Body of pancreas (tissue), 4 donors: ENCODE measurements at regions not wholly inside any gene's neighbourhood (a gene's known extent, or its start where the extent isn't known, plus 50 kb on each side); places are given as distances from the start of the nearest gene placed in this dataset. TPM values are rescaled to one million over a fixed set of nuclear protein-coding genes. Genes with fewer than 3 reads are reported as not detected.
"Not testable (repeated sequence)": the region's sequence is repeated elsewhere in the genome, so short reads cannot be mapped to it uniquely, and the experiment has no call there.

Experiments used
- ATAC-seq: fragments of 150-250 bp; one replicate; pipeline ENCODE4 v1.9.1; 2016
- DNase-seq, 4 donors: peaks; one replicate each; pipeline ENCODE4 v3.0.0-alpha.2; 2019
- H3K27ac ChIP-seq, 4 donors: fragments of 200-600 bp; sonication (generic); 1 replicate in 3 of 4; 2 replicates in 1 of 4; pipeline versions ENCODE4 v1.5.1 to v1.6.1; 2016 to 2019; ENCODE audit warnings: mild to moderate bottlenecking in 1 of 4, mixed read lengths in 1 of 4, moderate library complexity in 1 of 4
- H3K27me3 ChIP-seq, 2 donors: fragments of 200-600 bp; sonication (generic); one replicate each; pipeline ENCODE4 v1.6.0; 2016; ENCODE audit warnings: mild to moderate bottlenecking in 1 of 2
- H3K36me3 ChIP-seq, 2 donors: fragments of 200-600 bp; sonication (generic); replicated peaks in 1 of 2; 2 replicates each; pipeline ENCODE4 v1.5.1; 2016; ENCODE audit warnings: low read depth in 2 of 2; ENCODE audit not compliant: insufficient read depth in 1 of 2
- H3K4me1 ChIP-seq: fragments of 200-600 bp; sonication (generic); one replicate; pipeline ENCODE4 v1.6.0; 2016
- H3K4me3 ChIP-seq, 2 donors: fragments of 200-600 bp; sonication (generic); 1 replicate in 1 of 2; 2 replicates in 1 of 2; pipeline ENCODE4 v1.5.1; 2016 to 2019
- H3K9me3 ChIP-seq, 3 donors: fragments of 200-600 bp; sonication (generic); 1 replicate in 2 of 3; 2 replicates in 1 of 3; pipeline ENCODE4 v1.5.1; 2016
- WGBS, 2 donors: methylation state at CpG; one replicate each; pipeline ENCODE4 v1.1.5; 2017; 5-methylcytosine and 5-hydroxymethylcytosine counted together
- intact Hi-C: fragments of 100-400 bp; cut with DNase I; formaldehyde crosslinking; loops from one replicate; pipeline ENCODE4 v1.15.1; 2023
- small RNA-seq: library from RNA; depleted of rRNA; stranded (forward); fragments of <200 nt; gene quantifications from one replicate; pipeline ENCODE3, GENCODE V24; 2016
- TF ChIP-seq, protein P1 (sequence below), 7 experiments: fragments of 450-650 bp in 4 of 7; fragments of 200-600 bp in 3 of 7; sonication (generic) in 3 of 7; IDR thresholded peaks; one replicate each; pipeline ENCODE4 v1.5.1; 2016 to 2019; ENCODE audit warnings: antibody characterized with exemption in 7 of 7

DNA sequence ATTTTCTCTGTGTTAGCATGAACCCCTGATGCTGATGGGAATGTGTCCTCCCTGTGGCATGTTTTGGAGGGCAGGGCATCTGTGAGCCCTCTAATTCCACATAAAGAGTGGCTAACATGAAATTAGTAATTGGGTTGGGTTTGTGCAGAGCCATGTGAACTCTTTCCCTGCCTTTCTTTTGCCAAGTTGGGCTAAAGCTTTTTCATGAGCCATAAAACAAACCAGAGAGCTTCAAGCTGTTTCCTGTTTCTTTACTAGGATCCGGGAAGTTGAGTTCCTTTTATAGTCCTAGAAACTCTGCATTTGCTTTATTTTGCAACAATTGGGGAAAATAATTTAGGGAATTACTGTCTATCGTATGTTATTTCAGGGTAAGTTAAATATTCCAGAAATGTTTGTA, 247.1 kb downstream of the RTP5 start:
- H3K27ac ChIP-seq, H3K36me3 ChIP-seq, DNase-seq, H3K27me3 ChIP-seq, intact Hi-C loops, ATAC-seq, H3K9me3 ChIP-seq, H3K4me3 ChIP-seq, H3K4me1 ChIP-seq: not testable (repeated sequence)
- 43 to 64% methylated on average over 1 of the region's 2 CpGs for WGBS, 2 donors

DNA sequence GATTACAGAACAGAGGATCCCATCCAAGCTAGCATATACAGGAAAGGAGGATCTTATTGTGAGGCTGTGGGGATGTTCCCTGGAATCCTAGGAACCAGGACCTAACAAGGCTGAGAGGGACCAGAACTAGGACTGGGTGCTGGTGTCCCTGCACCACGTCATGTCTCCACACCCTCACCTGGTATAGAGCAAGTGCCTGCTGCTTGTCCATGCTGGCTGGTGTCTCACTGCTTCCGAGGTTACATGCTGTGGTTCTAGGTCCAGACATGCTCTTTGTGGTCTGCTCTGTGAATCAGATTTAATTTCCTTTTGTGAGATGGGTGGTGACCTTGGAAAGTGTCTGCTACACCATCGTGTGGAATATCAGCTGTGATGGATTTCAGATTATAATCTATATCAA, 247.8 kb downstream of the RTP5 start:
- H3K4me3 ChIP-seq, H3K9me3 ChIP-seq, H3K27me3 ChIP-seq, H3K27ac ChIP-seq, ATAC-seq, intact Hi-C loops, DNase-seq, H3K36me3 ChIP-seq, H3K4me1 ChIP-seq: not testable (repeated sequence)
- no CpG with 5 or more reads among the region's 3 CpGs for WGBS, 2 donors

DNA sequence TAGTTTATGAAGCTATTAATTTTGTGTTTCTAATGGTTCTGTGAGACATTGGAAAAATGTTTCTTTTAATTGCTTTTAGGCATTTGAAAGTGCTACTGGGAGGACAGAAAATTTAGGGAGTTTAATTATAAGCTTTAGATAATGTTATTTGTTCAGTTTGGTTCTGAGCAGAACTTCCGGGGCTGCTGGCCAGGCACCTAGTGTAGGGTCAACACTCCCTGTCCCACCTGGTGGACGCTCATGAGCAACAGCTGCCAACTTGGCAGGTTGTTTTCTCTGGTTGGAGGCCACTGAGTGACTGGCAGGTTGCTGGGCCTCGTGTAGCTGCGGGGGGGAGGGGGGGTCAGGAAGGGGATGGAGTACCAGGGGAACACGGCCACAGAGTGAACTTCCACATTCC, 250.2 kb downstream of the RTP5 start:
- H3K4me1 ChIP-seq, H3K36me3 ChIP-seq, H3K27me3 ChIP-seq, H3K4me3 ChIP-seq, intact Hi-C loops, H3K9me3 ChIP-seq: not testable (repeated sequence)
- TF ChIP-seq, protein P1, sequence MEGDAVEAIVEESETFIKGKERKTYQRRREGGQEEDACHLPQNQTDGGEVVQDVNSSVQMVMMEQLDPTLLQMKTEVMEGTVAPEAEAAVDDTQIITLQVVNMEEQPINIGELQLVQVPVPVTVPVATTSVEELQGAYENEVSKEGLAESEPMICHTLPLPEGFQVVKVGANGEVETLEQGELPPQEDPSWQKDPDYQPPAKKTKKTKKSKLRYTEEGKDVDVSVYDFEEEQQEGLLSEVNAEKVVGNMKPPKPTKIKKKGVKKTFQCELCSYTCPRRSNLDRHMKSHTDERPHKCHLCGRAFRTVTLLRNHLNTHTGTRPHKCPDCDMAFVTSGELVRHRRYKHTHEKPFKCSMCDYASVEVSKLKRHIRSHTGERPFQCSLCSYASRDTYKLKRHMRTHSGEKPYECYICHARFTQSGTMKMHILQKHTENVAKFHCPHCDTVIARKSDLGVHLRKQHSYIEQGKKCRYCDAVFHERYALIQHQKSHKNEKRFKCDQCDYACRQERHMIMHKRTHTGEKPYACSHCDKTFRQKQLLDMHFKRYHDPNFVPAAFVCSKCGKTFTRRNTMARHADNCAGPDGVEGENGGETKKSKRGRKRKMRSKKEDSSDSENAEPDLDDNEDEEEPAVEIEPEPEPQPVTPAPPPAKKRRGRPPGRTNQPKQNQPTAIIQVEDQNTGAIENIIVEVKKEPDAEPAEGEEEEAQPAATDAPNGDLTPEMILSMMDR (IDR thresholded peaks at IDR 0.05) = peak in 3 of 7 experiments; percentile 29 to 43 (median 40)
- WGBS, 2 donors = 7 to 16% methylated on average over 2 to 3 of the region's 5 CpGs
- DNase-seq (peak; percentile 70 to 87 (median 82)), ATAC-seq (peak; percentile 85)
- H3K27ac ChIP-seq = peak overlapping the region in 3 of 4 donors; percentile 56 to 73 (median 71)

DNA sequence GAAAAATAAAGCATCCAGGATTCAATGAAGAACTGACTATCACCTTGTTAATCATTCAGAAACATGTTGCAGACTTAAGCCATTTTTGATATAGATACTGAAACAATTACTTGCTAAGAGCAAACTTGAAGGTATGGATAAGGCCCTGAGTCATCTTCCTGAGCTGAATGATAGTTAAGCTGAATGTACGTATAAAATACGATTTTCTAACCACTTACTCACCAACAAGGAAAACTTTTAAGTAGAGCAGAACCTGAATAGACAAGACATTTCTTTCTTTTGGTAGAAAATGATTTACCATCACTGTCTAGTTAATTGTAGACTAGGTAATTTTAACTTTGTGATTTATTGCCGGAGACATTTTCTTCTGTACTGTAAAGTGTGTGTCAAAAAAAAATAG, 261.2 kb downstream of the RTP5 start:
- ATAC-seq, H3K4me3 ChIP-seq, H3K9me3 ChIP-seq, H3K27ac ChIP-seq, H3K36me3 ChIP-seq, intact Hi-C loops, H3K4me1 ChIP-seq, DNase-seq, H3K27me3 ChIP-seq: not testable (repeated sequence)
- WGBS, 2 donors = 59 to 82% methylated on average over 3 of the region's 3 CpGs

DNA sequence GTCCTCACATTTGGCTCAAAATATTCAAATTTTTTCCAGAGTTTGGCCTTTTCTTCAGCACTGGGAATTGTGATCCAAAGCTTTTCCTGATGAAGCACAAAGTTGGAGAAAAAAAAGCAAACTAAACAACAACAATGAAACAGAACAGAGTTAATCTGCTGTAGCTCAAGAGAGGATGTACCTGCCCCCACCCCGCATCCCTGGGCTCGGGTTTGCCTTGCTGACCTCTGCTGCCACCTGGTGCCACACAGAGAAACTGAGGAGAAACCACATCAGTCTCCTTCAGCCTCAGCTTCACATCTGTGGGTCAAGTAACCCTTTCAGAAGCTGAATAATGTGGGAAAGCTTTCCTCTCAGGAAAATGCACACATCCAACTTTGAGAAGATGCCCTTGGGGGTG, 290.4 kb downstream of the RTP5 start:
- H3K4me3 ChIP-seq, ATAC-seq, DNase-seq, H3K27ac ChIP-seq, H3K36me3 ChIP-seq, H3K27me3 ChIP-seq, intact Hi-C loops, H3K9me3 ChIP-seq, H3K4me1 ChIP-seq: not testable (repeated sequence)
- TF ChIP-seq, protein P1 (IDR thresholded peaks at IDR 0.05) = peak in 4 of 7 experiments; percentile 50 to 59 (median 52)
- 0 to 13% methylated on average over 2 of the region's 2 CpGs for WGBS, 2 donors

DNA sequence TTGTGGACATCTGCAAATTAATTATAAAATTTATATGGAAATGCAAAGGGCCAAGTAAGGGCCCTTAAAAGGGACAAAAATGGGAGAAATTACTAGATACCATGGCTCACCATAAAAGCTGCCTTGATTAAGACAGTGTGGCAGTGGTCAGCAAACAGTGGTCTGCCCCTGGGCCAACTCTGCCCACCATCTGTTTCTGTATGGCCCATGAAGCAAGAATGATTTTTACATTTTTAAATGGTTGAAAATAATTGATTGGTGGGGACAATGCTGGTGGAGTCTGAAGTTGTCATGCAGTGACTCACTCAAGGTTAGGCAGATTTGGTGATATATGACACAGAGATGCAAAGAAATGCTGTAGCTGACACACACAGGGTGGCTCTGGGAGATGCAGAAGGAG, 295.6 kb downstream of the RTP5 start:
- intact Hi-C loops, H3K4me1 ChIP-seq, H3K36me3 ChIP-seq, H3K4me3 ChIP-seq, H3K27me3 ChIP-seq, ATAC-seq, H3K9me3 ChIP-seq, DNase-seq, H3K27ac ChIP-seq: not testable (repeated sequence)

DNA sequence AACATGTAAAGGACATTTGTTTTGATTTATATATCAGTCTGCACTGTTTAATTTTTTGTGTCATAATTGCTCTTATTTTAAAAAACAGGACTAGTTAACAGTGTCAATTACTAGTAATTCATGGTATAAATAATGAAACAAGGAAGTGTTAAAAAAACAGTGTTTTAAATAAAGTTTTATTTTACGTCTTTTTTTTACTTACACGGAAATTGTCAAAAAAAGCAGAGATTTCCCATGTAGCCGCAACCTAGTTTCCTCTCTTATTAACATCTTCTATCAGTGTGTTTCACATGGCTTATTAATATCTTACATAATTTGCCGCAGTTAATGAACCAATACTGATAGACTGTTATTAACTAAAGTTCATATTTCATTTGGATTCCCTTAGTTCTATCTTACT, 301.8 kb downstream of the RTP5 start:
- intact Hi-C loops, H3K27ac ChIP-seq, H3K27me3 ChIP-seq, H3K9me3 ChIP-seq, DNase-seq, ATAC-seq, H3K4me1 ChIP-seq, H3K4me3 ChIP-seq, H3K36me3 ChIP-seq: not testable (repeated sequence)
- WGBS, 2 donors = 98% methylated on average over 4 of the region's 4 CpGs; no CpG with 5 or more reads in 1 of the 2 donors

Small RNAs in the stretch of these regions (small RNA-seq; reads per million reads assigned to genes)
- gene CICP10 (not detected), gene SEPT14P2 (not detected)
